ENCODE measurements at regions not wholly inside any gene's neighbourhood (a gene's known extent, or its start where the extent isn't known, plus 50 kb on each side); places are given as distances from the start of the nearest gene placed in this dataset.

- Histone ChIP-seq H3K9me3 (no peaks in the 10 kb centered on the region), H3K4me3 (ENCODE audit: low read depth in 2 of 2, low read length in 1 of 2) (no peak overlapping the region), H3K27me3 (ENCODE audit: insufficient read depth) (no peaks in the 10 kb centered on the region), H2AFZ (ENCODE audit: low read depth) (no peak overlapping the region), H3K4me2 (no peak overlapping the region), H3K79me2 (ENCODE audit: insufficient read depth) (no peaks in the 10 kb centered on the region), H3K27ac (ENCODE audit: low read depth in 2 of 2, low read length in 1 of 2) (no peak overlapping the region), H3K9ac (no peak overlapping the region), H3K9me2 (no peaks in the 10 kb centered on the region), H3K36me3 (replicated peaks in 1 of 2; ENCODE audit: control insufficient read depth in 1 of 2, insufficient read depth in 2 of 2, low read length in 1 of 2) (no peaks in the 10 kb centered on the region), H3F3A (replicated peaks; ENCODE audit: insufficient read depth) (no peaks in the 10 kb centered on the region), H3K4me1 (ENCODE audit: control insufficient read depth in 1 of 2, insufficient read depth in 2 of 2, low read depth in 1 of 2, low read length in 1 of 2) (peaks cover 0 to 4% of the 10 kb centered on the region in 2 experiments; a peak in 2 of 4 replicates), H4K20me1 (ENCODE audit: insufficient read depth) (no peaks in the 10 kb centered on the region)
- ChIA-PET CTCF (interaction anchor here (0.7 to 1.6 kb wide), 2 partner anchors 236 to 295 kb away, joined by 3 to 12 read pairs; no protein-coding TSS in a partner anchor), POLR2A (no interaction called here)
- no peak for DNase-seq
- TF ChIP-seq MXI1 (IDR thresholded peaks at IDR 0.05; ENCODE audit: low read depth, low read length) (no peak), CTCF (IDR thresholded peaks at IDR 0.05) (no peak), CHD2 (IDR thresholded peaks at IDR 0.05; ENCODE audit: low read length, partially characterized antibody) (no peak), GABPA (IDR thresholded peaks at IDR 0.05; ENCODE audit: low read depth) (no peak), FOXJ3 (CRISPR knock-in tag; IDR thresholded peaks at IDR 0.05) (no peak), RFX5 (IDR thresholded peaks at IDR 0.05; ENCODE audit: low read length) (no peak), EZH2phosphoT487 (IDR thresholded peaks at IDR 0.05; ENCODE audit: borderline replicate concordance, low read depth) (no peak), SMC3 (IDR thresholded peaks at IDR 0.05; ENCODE audit: low read depth, low read length) (no peak), PBX3 (IDR thresholded peaks at IDR 0.05) (no peak), MEF2A (IDR thresholded peaks at IDR 0.05; ENCODE audit: borderline replicate concordance, low read depth) (no peak), JUND (IDR thresholded peaks at IDR 0.05) (no peak), EP300 (IDR thresholded peaks at IDR 0.05; ENCODE audit: borderline replicate concordance in 1 of 2, low read depth in 1 of 2, low read length in 1 of 2) (no peak), IRF3 (IDR thresholded peaks at IDR 0.05; ENCODE audit: low read depth, low read length) (no peak), SIN3A (IDR thresholded peaks at IDR 0.05; ENCODE audit: borderline replicate concordance, low read depth, low read length) (no peak), MAX (IDR thresholded peaks at IDR 0.05; ENCODE audit: low read depth) (no peak)
- WGBS (ENCODE audit: low lambda C conversion rate) = 75% methylated on average over 1 of the region's 1 CpG
Measured at GRCh38 chr18:57885931-57886330, 82.8 kb upstream of the ATP8B1 start.
